ENCODE measurements at regions not wholly inside any gene's neighbourhood (a gene's known extent, or its start where the extent isn't known, plus 50 kb on each side); places are given as distances from the start of the nearest gene placed in this dataset.
"Not testable (repeated sequence)": the region's sequence is repeated elsewhere in the genome, so short reads cannot be mapped to it uniquely, and the experiment has no call there.

DNA sequence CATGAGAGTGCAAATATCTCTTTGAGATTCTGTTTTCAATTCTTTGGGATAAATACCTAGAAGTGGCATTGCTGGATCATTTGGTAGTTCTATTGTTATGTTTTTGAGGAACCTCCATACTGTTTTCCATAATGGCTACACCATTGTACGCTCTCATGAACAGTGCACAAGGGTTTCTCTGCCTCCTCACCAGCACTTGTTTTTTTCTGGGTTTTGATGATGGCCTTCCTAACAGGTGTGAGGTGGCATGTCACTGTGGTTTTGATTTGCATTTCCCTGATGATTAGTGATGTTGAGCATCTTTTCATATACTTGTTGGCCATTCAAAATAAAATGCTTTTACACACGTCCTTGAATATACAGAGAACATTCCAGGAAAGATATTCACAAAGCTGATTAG is 96.2 kb downstream of the CDRT15L2 start:
- not testable (repeated sequence) for TF ChIP-seq EZH2 (IDR thresholded peaks at IDR 0.05; ENCODE audit: insufficient read depth, poor library complexity, severe bottlenecking); EZH2phosphoT487 (IDR thresholded peaks at IDR 0.05; ENCODE audit: insufficient read depth, low read depth)

Measured in GM23248 (cell line).